K562 (cell line): ENCODE measurements at regions not wholly inside any gene's neighbourhood (a gene's known extent, or its start where the extent isn't known, plus 50 kb on each side); places are given as distances from the start of the nearest gene placed in this dataset.

Experiments
- ASH1L ChIP-seq: fragments of 450-650 bp; IDR thresholded peaks from 2 replicates; pipeline ENCODE4 v1.6.1; 2018; ENCODE audit warnings: borderline replicate concordance, mild to moderate bottlenecking, low read depth; ENCODE audit not compliant: partially characterized antibody
- HSF4 ChIP-seq: fragments of 250-450 bp; sonication (Bioruptor Pico); IDR thresholded peaks from 2 replicates; pipeline ENCODE4 v2.1.2; 2022; ENCODE audit warnings: mild to moderate bottlenecking, moderate library complexity, borderline replicate concordance
- JUND ChIP-seq, 2 experiments: IDR thresholded peaks; 2 replicates in 1 of 2; 3 replicates in 1 of 2; pipeline ENCODE4 v1.6.1; 2011; ENCODE audit warnings: borderline replicate concordance in 2 of 2, low read depth in 2 of 2, low read length in 2 of 2, improper control_type of control experiment in 1 of 2, missing biosample characterization in 1 of 2, missing genetic modification characterization in 1 of 2, missing genetic modification reagents in 1 of 2
- MAFK ChIP-seq: IDR thresholded peaks from 2 replicates; pipeline ENCODE4 v1.6.1; 2011; ENCODE audit warnings: low read length, improper control_type of control experiment
- MECOM ChIP-seq: fragments of 250-450 bp; sonication (Bioruptor Pico); IDR thresholded peaks from 2 replicates; pipeline ENCODE4 v1.8.0; 2022; ENCODE audit warnings: inconsistent platforms
- NBN ChIP-seq: fragments of 450-650 bp; IDR thresholded peaks from 2 replicates; pipeline ENCODE4 v1.6.1; 2016; ENCODE audit warnings: low read depth, mild to moderate bottlenecking
- RB1 ChIP-seq: fragments of 450-650 bp; IDR thresholded peaks from 2 replicates; pipeline ENCODE4 v1.6.1; 2017; ENCODE audit warnings: low read depth, mild to moderate bottlenecking
- SMARCA4 ChIP-seq: fragments of 450-650 bp; IDR thresholded peaks from 2 replicates; pipeline ENCODE4 v1.6.1; 2016
- SMARCA5 ChIP-seq: fragments of 450-650 bp; IDR thresholded peaks from 2 replicates; pipeline ENCODE4 v1.6.1; 2016
- ZEB2 ChIP-seq: fragments of 450-650 bp; IDR thresholded peaks from 2 replicates; pipeline ENCODE4 v1.6.1; 2016
- TF ChIP-seq, protein P1 (sequence below), 2 experiments: IDR thresholded peaks; 2 replicates each; pipeline ENCODE4 v1.6.1; 2011; ENCODE audit warnings: borderline replicate concordance in 1 of 2, control low read depth in 1 of 2, low read depth in 1 of 2, low read length in 1 of 2, mild to moderate bottlenecking in 1 of 2, mixed read lengths in 1 of 2, moderate library complexity in 1 of 2; ENCODE audit not compliant: insufficient read depth in 1 of 2, insufficient read length in 1 of 2, poor library complexity in 1 of 2, severe bottlenecking in 1 of 2; ENCODE audit errors: extremely low read depth in 1 of 2
- TF ChIP-seq, protein P2 (sequence below), 2 experiments: IDR thresholded peaks; 2 replicates each; pipeline ENCODE4 v1.6.1; 2012; ENCODE audit warnings: improper control_type of control experiment in 2 of 2, low read depth in 2 of 2, low read length in 2 of 2, borderline replicate concordance in 1 of 2
- TF ChIP-seq, protein P3 (sequence below), 2 experiments: fragments of 250-450 bp in 1 of 2; fragments of 450-650 bp in 1 of 2; sonication (Bioruptor Pico) in 1 of 2; IDR thresholded peaks; 2 replicates each; pipeline versions ENCODE4 v1.6.1 to v1.8.0; 2016 to 2021; ENCODE audit warnings: mild to moderate bottlenecking in 2 of 2, moderate library complexity in 2 of 2, missing compliant biosample characterization in 1 of 2, missing genetic modification characterization in 1 of 2
- TF ChIP-seq, protein P4 (sequence below): fragments of 450-650 bp; IDR thresholded peaks from 2 replicates; pipeline ENCODE4 v1.6.1; 2016; ENCODE audit warnings: borderline replicate concordance

DNA sequence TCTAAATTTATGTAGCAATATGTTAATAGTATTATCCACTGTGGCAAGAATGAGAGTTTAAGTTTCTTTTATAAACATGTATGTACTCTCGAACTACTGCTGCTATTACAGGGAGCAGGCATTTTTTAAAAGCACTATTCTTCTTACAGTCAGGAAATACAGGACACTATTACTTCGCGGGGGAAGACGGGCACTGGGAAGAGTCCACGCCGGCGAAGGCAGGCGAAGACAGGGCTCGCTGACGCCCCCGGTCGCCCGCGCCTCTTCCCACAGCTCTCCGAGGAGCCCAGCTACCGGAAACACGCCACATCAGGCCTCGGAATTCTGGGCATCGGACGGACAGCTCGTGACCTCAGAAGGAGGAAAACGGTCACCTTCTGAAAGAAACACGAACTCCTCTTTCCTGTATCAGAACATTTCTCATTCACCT lies 90.2 kb downstream of the FAM161A start (continued):
- no peak for TF ChIP-seq MECOM (CRISPR knock-in tag)
- TF ChIP-seq, protein P1, sequence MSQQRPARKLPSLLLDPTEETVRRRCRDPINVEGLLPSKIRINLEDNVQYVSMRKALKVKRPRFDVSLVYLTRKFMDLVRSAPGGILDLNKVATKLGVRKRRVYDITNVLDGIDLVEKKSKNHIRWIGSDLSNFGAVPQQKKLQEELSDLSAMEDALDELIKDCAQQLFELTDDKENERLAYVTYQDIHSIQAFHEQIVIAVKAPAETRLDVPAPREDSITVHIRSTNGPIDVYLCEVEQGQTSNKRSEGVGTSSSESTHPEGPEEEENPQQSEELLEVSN (IDR thresholded peaks at IDR 0.05; ENCODE audit: borderline replicate concordance in 1 of 2, extremely low read depth in 1 of 2, insufficient read depth in 1 of 2, insufficient read length in 1 of 2, low read depth in 1 of 2, low read length in 1 of 2, poor library complexity in 1 of 2, severe bottlenecking in 1 of 2), result peak; percentile 83 to 91
- TF ChIP-seq, protein P2, sequence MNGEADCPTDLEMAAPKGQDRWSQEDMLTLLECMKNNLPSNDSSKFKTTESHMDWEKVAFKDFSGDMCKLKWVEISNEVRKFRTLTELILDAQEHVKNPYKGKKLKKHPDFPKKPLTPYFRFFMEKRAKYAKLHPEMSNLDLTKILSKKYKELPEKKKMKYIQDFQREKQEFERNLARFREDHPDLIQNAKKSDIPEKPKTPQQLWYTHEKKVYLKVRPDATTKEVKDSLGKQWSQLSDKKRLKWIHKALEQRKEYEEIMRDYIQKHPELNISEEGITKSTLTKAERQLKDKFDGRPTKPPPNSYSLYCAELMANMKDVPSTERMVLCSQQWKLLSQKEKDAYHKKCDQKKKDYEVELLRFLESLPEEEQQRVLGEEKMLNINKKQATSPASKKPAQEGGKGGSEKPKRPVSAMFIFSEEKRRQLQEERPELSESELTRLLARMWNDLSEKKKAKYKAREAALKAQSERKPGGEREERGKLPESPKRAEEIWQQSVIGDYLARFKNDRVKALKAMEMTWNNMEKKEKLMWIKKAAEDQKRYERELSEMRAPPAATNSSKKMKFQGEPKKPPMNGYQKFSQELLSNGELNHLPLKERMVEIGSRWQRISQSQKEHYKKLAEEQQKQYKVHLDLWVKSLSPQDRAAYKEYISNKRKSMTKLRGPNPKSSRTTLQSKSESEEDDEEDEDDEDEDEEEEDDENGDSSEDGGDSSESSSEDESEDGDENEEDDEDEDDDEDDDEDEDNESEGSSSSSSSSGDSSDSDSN (IDR thresholded peaks at IDR 0.05; ENCODE audit: borderline replicate concordance in 1 of 2, low read depth in 2 of 2, low read length in 2 of 2), result 0 out of 4 replicates have a peak, but pooled peaks of 1 of the 2 experiments have one; percentile 55
- peak; percentile 76; the same call in 1 of the 2 replicates for TF ChIP-seq NBN
- TF ChIP-seq, protein P3, sequence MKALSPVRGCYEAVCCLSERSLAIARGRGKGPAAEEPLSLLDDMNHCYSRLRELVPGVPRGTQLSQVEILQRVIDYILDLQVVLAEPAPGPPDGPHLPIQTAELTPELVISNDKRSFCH (CRISPR knock-in tag; IDR thresholded peaks at IDR 0.05), result no peak
- TF ChIP-seq, protein P3 (tag; IDR thresholded peaks at IDR 0.05), result no peak
- TF ChIP-seq ZEB2, result no peak
- TF ChIP-seq SMARCA5, result no peak
- TF ChIP-seq SMARCA4, result peak; percentile 32; the same call in 1 of the 2 replicates
- TF ChIP-seq JUND (IDR thresholded peaks at IDR 0.05; ENCODE audit: borderline replicate concordance, low read depth, low read length), result no peak
- TF ChIP-seq JUND (tag; IDR thresholded peaks at IDR 0.05; ENCODE audit: borderline replicate concordance, low read depth, low read length), result 0 out of 3 replicates have a peak, but pooled peaks have one; percentile 7
- TF ChIP-seq, protein P4, sequence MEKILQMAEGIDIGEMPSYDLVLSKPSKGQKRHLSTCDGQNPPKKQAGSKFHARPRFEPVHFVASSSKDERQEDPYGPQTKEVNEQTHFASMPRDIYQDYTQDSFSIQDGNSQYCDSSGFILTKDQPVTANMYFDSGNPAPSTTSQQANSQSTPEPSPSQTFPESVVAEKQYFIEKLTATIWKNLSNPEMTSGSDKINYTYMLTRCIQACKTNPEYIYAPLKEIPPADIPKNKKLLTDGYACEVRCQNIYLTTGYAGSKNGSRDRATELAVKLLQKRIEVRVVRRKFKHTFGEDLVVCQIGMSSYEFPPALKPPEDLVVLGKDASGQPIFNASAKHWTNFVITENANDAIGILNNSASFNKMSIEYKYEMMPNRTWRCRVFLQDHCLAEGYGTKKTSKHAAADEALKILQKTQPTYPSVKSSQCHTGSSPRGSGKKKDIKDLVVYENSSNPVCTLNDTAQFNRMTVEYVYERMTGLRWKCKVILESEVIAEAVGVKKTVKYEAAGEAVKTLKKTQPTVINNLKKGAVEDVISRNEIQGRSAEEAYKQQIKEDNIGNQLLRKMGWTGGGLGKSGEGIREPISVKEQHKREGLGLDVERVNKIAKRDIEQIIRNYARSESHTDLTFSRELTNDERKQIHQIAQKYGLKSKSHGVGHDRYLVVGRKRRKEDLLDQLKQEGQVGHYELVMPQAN, result peak; percentile 67; the same call in 1 of the 2 replicates
- TF ChIP-seq ASH1L, result no peak
- TF ChIP-seq HSF4, result no peak
- TF ChIP-seq MAFK, result no peak
- TF ChIP-seq RB1, result no peak
